Keratinocyte (primary cell): ENCODE measurements at regions not wholly inside any gene's neighbourhood (a gene's known extent, or its start where the extent isn't known, plus 50 kb on each side); places are given as distances from the start of the nearest gene placed in this dataset.

Source experiments
- CTCF ChIP-seq, 3 experiments: IDR thresholded peaks in 1 of 3; conservative IDR thresholded peaks in 1 of 3; optimal IDR thresholded peaks in 1 of 3; 2 replicates in 2 of 3; 3 replicates in 1 of 3; pipeline versions ENCODE3 to v1.5.1; 2011; ENCODE audit warnings: low read length in 3 of 3, mild to moderate bottlenecking in 3 of 3, moderate library complexity in 2 of 3, control low read depth in 1 of 3, inconsistent platforms in 1 of 3; ENCODE audit not compliant: insufficient read depth in 2 of 3; ENCODE audit errors: extremely low read depth in 1 of 3
- EZH2 ChIP-seq: IDR thresholded peaks from one replicate; pipeline ENCODE4 v1.6.1; 2012; ENCODE audit warnings: inconsistent platforms, mild to moderate bottlenecking, low read length, moderate library complexity

GRCh38 chr1:217943361-217943760, 312.2 kb downstream of the SPATA17 start:
- TF ChIP-seq CTCF (optimal IDR thresholded peaks at IDR 0.05 in 1 of 3, IDR thresholded peaks at IDR 0.05 in 1 of 3, conservative IDR thresholded peaks at IDR 0.05 in 1 of 3; ENCODE audit: extremely low read depth in 1 of 3, insufficient read depth in 2 of 3, low read length in 3 of 3) (no peak), EZH2 (no peak)
